ENCODE measurements at regions not wholly inside any gene's neighbourhood (a gene's known extent, or its start where the extent isn't known, plus 50 kb on each side); places are given as distances from the start of the nearest gene placed in this dataset.

GRCh38 chr1:239543873-239544272 is 157.5 kb downstream of the CHRM3 start:
- no peak overlapping the region for H3K4me3 ChIP-seq (replicated peaks; ENCODE audit: low read depth, low read length)
- no peak for DNase-seq (ENCODE audit: extremely low read depth, low read depth)
- no peak for TF ChIP-seq CTCF (IDR thresholded peaks at IDR 0.05; ENCODE audit: low read depth, low read length, missing control alignments)

GRCh38 chr1:239545466-239545865 is 159.1 kb downstream of the CHRM3 start:
- no peak overlapping the region for H3K4me3 ChIP-seq (replicated peaks; ENCODE audit: low read depth, low read length)
- TF ChIP-seq CTCF (IDR thresholded peaks at IDR 0.05; ENCODE audit: low read depth, low read length, missing control alignments): no peak
- DNase-seq (ENCODE audit: extremely low read depth, low read depth): no peak

GRCh38 chr1:239547987-239548386 is 161.6 kb downstream of the CHRM3 start:
- no peak overlapping the region for H3K4me3 ChIP-seq (replicated peaks; ENCODE audit: low read depth, low read length)
- no peak for DNase-seq (ENCODE audit: extremely low read depth, low read depth)
- no peak for TF ChIP-seq CTCF (IDR thresholded peaks at IDR 0.05; ENCODE audit: low read depth, low read length, missing control alignments)

GRCh38 chr1:239550178-239550577 is 163.8 kb downstream of the CHRM3 start:
- no peak for DNase-seq (ENCODE audit: extremely low read depth, low read depth)
- TF ChIP-seq CTCF (IDR thresholded peaks at IDR 0.05; ENCODE audit: low read depth, low read length, missing control alignments): no peak
- H3K4me3 ChIP-seq (replicated peaks; ENCODE audit: low read depth, low read length): no peak overlapping the region

GRCh38 chr1:239555350-239555749 is 169.0 kb downstream of the CHRM3 start:
- TF ChIP-seq CTCF (IDR thresholded peaks at IDR 0.05; ENCODE audit: low read depth, low read length, missing control alignments): no peak
- no peak overlapping the region for H3K4me3 ChIP-seq (replicated peaks; ENCODE audit: low read depth, low read length)
- DNase-seq (ENCODE audit: extremely low read depth, low read depth): no peak

- H3K4me3 ChIP-seq (replicated peaks; ENCODE audit: low read depth, low read length): no peak overlapping the region
- TF ChIP-seq CTCF (IDR thresholded peaks at IDR 0.05; ENCODE audit: low read depth, low read length, missing control alignments): no peak
- DNase-seq (ENCODE audit: extremely low read depth, low read depth): no peak
Measured at GRCh38 chr1:239558559-239558958, 172.2 kb downstream of the CHRM3 start.

- DNase-seq (ENCODE audit: extremely low read depth, low read depth): no peak
- TF ChIP-seq CTCF (IDR thresholded peaks at IDR 0.05; ENCODE audit: low read depth, low read length, missing control alignments): no peak
- H3K4me3 ChIP-seq (replicated peaks; ENCODE audit: low read depth, low read length): no peak overlapping the region
Measured at GRCh38 chr1:239558991-239559390, 172.6 kb downstream of the CHRM3 start.

Data from HFF-Myc (cell line).